Right cardiac atrium (tissue), 5 donors: ENCODE measurements at regions not wholly inside any gene's neighbourhood (a gene's known extent, or its start where the extent isn't known, plus 50 kb on each side); places are given as distances from the start of the nearest gene placed in this dataset.
"Not testable (repeated sequence)": the region's sequence is repeated elsewhere in the genome, so short reads cannot be mapped to it uniquely, and the experiment has no call there.

Experiments used
- ATAC-seq, 2 donors: fragments of 200-7000 bp; cut with Tn5 transposase; one replicate each; pipeline versions ENCODE4 v1.8.0 to v1.9.1; 2020; ENCODE audit warnings: moderate library complexity in 2 of 2, mild to moderate bottlenecking in 1 of 2
- DNase-seq, 3 donors: peaks; one replicate each; pipeline ENCODE4 v3.0.0-alpha.2; 2020
- H3K27ac ChIP-seq: one replicate; pipeline ENCODE4 v1.5.1; 2013; ENCODE audit warnings: mild to moderate bottlenecking, low read length, control low read depth, moderate library complexity
- H3K27me3 ChIP-seq: one replicate; pipeline ENCODE4 v1.6.1; 2013; ENCODE audit not compliant: control insufficient read depth, insufficient read depth
- H3K4me1 ChIP-seq: one replicate; pipeline ENCODE4 v1.6.1; 2013; ENCODE audit warnings: low read length; ENCODE audit not compliant: control insufficient read depth, insufficient read depth
- H3K4me3 ChIP-seq: one replicate; pipeline ENCODE4 v1.5.1; 2013; ENCODE audit warnings: low read length, control low read depth
- H3K9me3 ChIP-seq: one replicate; pipeline ENCODE4 v1.6.1; 2013; ENCODE audit warnings: low read length; ENCODE audit not compliant: control insufficient read depth
- WGBS: extraction: QIAGEN DNeasy Blood & Tissue Kit; methylation state at CpG from one replicate; pipeline ENCODE4 v1.1.7; 2013; 5-methylcytosine and 5-hydroxymethylcytosine counted together
- intact Hi-C, 4 donors: fragments of 100-400 bp; cut with DNase I; formaldehyde crosslinking; loops; one replicate each; pipeline versions ENCODE4 v1.11.0 to v1.14.0; 2022 to 2023
- donor health status: healthy with polysubstance abuse.
- donor health status: DM: no; HTN: yes; CAD: no.
- donor health status: DM: no; HTN: no; CAD: no.
- donor health status: DM: no; HTN: yes; CAD: no; lungs with severe emphysema.
- donor health status: DM: yes; HTN: yes; CAD: no.

DNA sequence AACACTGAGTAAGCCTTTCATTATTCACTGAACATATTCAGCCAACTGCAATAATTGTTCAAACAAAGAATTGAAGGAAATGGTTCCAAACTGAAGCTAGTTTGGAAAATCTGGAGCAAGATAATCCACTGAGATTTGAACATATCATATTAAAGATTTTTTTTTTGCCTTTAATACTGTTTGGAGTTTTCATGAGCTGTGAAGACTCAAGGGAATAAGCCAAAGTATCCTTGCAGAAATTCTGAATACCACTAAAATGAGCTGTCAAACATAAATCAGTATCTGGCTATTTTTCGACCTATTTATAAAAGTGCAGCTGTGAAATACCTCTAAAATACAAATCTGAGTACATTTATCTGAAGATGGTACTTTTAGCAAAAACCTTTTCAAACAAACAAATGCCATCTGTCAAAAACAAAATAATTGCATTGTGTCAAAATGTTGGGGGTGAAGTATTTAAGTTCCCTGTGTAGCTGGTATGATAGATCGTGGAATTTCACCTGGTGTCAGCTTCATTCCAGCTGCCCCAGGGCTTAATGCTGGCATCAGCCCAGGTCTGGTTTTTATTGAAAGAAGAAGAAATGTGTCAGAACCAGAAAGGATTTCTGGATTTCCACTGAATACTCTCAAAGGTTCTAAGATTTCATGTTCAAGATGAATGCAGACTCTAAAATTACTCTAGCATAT is 149.0 kb upstream of the GRAMD2B start:
- 74% methylated on average over 2 of the region's 2 CpGs for WGBS
- H3K27ac ChIP-seq: no peak overlapping the region
- no peaks in the 10 kb centered on the region for H3K4me1 ChIP-seq
- intact Hi-C loops: no loop called here
- no peaks in the 10 kb centered on the region for H3K9me3 ChIP-seq
- no peaks in the 10 kb centered on the region for H3K27me3 ChIP-seq
- DNase-seq: no peak
- no peak for ATAC-seq
- H3K4me3 ChIP-seq: no peak overlapping the region

DNA sequence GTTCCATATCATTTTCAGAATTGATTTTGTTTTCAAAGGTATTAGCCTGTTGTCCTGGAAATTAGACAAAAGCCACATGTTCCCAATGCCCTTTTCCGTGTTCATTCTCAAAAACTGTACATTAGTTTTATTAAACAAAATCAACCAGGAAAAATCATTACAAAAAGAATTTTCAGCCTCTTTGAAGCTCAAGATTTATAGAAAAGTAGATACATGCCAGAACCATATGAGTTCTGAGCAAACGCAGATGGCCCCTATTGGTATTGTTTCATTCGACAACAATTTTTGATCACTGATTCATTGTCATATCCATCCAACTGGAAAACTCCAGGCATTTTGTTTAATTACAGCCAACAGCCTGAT is 148.5 kb upstream of the GRAMD2B start:
- no peak for ATAC-seq
- Histone ChIP-seq H3K27ac (no peak overlapping the region), H3K4me1 (no peaks in the 10 kb centered on the region), H3K9me3 (no peaks in the 10 kb centered on the region), H3K4me3 (no peak overlapping the region), H3K27me3 (no peaks in the 10 kb centered on the region)
- 74% methylated on average over 3 of the region's 3 CpGs for WGBS
- no peak for DNase-seq
- intact Hi-C loops: no loop called here

DNA sequence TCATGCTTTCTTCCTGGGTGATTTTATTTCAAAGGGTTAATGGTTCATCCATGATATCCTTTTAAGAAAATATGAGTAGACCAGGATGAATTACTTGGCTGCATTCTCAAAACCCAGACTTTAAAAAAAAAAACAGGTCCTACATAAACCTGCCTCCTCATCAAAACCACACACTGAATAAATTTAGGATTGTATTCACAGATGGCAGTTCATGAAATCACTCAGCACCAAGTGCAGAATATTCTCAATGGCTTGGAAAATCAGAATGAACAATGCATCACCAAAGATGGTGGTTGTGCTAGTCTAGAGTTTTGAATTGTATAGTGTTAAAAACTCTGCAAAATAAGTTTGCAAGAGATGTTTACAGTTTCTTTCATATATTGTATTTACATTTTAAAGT is 145.4 kb upstream of the GRAMD2B start:
- DNase-seq (no peak), ATAC-seq (no peak)
- Histone ChIP-seq H3K9me3 (no peaks in the 10 kb centered on the region), H3K4me3 (no peak overlapping the region), H3K27me3 (no peaks in the 10 kb centered on the region), H3K27ac (no peak overlapping the region), H3K4me1 (peaks cover 2% of the 10 kb centered on the region)
- intact Hi-C loops: no loop called here

DNA sequence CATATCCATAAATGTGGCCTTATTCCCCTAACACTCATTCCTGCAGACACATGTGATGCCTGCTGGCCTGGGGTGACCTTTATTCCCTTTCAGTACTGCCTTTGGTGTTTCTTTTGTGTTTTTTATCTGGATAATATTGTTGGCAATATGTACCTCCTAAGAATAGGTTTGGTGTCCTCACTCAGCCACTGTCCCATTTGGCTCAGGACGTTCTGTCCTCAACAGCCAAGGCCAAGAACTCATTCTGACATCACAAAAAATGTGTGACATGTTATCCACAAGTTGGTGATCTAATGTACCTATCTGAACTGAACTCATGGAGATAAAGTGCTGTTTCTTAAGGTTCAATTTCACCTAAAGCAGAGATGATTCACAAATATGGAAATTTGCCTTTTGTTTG is 142.9 kb upstream of the GRAMD2B start:
- H3K27ac ChIP-seq: peak overlapping the region; percentile 78
- intact Hi-C loops: no loop called here
- H3K27me3 ChIP-seq: no peaks in the 10 kb centered on the region
- DNase-seq: no peak
- peak; percentile 83 to 87 for ATAC-seq
- H3K9me3 ChIP-seq: no peaks in the 10 kb centered on the region
- WGBS: 33% methylated on average over 1 of the region's 1 CpG
- peaks cover 2% of the 10 kb centered on the region for H3K4me1 ChIP-seq
- no peak overlapping the region for H3K4me3 ChIP-seq

DNA sequence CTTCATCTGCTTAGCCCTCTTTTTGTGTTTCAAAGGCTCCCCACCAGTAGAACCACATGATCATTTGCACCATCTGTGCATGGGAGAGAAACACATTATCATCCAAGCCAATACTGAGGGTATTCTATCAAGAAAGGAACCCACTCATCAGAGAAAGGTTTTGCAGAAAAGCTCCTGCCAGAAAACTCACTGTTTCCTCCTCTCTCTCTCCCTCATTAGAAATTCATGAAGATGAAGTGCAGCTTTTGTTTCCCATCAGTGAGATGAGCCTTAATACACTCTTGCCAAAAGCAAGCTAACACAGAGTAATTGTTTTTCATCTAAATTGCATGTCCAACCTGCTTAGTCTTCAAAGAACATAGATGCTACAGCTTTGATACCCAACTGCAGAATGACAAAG is 142.4 kb upstream of the GRAMD2B start:
- ATAC-seq (no peak), DNase-seq (no peak)
- intact Hi-C loops: no loop called here
- Histone ChIP-seq H3K27me3 (no peaks in the 10 kb centered on the region), H3K9me3 (no peaks in the 10 kb centered on the region), H3K27ac (no peak overlapping the region), H3K4me1 (peaks cover 2% of the 10 kb centered on the region), H3K4me3 (no peak overlapping the region)

DNA sequence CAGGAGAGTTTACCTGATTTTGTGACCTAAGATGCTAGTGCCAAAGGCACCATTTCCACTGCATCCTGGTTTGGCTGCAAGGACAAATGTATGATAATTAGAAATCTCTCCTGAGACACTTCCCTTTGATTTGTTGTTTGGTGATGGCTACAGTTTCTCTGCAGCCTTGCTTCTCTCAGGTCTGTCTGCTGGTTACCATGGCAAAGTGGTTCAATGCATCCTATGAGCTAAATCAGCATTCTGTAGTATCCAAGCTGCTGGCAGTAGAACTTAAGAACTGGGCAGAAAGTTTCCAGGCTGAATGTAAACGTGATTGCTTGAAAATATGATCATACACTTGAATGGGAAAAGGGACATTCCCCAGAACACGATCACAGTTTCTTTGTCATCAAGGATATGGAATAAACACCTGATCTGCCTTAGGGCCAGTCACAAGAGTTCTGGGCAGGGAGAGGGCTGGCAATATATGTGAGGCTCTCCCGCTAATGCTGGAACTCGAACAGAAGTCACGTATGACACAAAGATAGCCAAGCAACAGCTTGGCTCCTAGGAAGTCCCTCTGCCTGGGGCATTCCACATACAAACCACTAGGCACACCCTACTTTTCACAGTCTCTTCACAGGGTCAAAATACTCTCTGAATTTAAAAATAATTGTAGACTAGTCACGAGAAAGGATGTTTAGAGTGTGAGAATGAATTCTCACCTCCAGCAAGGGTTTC is 138.1 kb upstream of the GRAMD2B start:
- no peaks in the 10 kb centered on the region for H3K27me3 ChIP-seq
- DNase-seq: no peak
- peaks cover 1% of the 10 kb centered on the region for H3K4me1 ChIP-seq
- WGBS: 83% methylated on average over 6 of the region's 6 CpGs
- ATAC-seq: no peak
- no peak overlapping the region for H3K4me3 ChIP-seq
- no peak overlapping the region for H3K27ac ChIP-seq
- intact Hi-C loops: no loop called here
- no peaks in the 10 kb centered on the region for H3K9me3 ChIP-seq

DNA sequence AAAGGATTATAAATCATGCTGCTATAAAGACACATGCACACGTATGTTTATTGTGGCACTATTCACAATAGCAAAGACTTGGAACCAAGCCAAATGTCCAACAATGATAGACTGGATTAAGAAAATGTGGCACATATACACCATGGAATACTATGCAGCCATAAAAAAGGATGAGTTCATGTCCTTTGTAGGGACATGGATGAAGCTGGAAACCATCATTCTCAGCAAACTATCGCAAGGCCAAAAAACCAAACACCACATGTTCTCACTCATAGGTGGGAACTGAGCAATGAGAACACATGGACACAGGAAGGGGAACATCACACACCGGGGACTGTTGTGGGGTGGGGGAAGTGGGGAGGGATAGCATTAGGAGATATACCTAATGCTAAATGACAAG is 127.1 kb upstream of the GRAMD2B start:
- intact Hi-C loops, H3K9me3 ChIP-seq, H3K27ac ChIP-seq, H3K27me3 ChIP-seq, H3K4me3 ChIP-seq, DNase-seq, ATAC-seq, H3K4me1 ChIP-seq: not testable (repeated sequence)
- 94% methylated on average over 2 of the region's 3 CpGs for WGBS

DNA sequence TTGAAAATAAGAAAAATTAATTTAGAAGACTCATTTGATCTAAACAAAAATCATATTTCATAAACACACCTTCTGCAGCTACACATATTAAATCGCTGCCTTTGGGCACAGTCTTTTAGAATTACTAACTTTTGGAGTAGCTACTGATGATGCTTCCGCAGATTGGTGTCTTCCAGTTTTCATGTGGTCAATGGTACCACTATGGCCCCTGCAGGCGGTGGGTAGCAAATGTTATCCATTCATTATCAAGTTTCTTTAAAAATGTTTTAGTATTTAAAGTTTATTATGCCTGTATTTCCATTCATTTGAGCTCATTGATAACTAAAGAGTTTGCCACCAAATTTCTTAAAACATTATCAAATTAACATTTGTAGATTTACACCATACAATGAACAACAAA is 122.9 kb upstream of the GRAMD2B start:
- Histone ChIP-seq H3K9me3 (no peaks in the 10 kb centered on the region), H3K4me1 (no peaks in the 10 kb centered on the region), H3K27me3 (no peaks in the 10 kb centered on the region), H3K27ac (no peak overlapping the region), H3K4me3 (no peak overlapping the region)
- intact Hi-C loops: no loop called here
- DNase-seq (no peak), ATAC-seq (no peak)
- 93% methylated on average over 3 of the region's 3 CpGs for WGBS

DNA sequence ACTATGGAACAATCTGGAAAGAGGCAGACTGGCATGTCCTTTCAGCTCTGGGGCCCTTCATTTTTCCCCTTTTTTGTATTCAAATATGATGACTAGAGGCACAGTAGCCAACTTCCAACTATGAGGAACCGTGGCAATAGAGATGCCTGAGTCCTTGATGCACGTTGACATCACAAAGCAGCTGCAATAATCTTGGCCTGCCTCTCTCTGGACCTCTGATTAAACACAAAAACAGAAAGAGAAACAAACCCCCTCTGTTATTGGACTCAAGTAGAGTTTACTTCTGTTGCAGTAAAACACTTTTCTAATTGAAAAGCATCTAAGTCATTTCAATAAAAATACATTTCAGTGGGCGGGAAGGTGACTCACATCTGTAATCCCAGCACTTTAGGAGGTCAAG is 122.2 kb upstream of the GRAMD2B start:
- intact Hi-C loops: no loop called here
- H3K27ac ChIP-seq: no peak overlapping the region
- no peak overlapping the region for H3K4me3 ChIP-seq
- no peaks in the 10 kb centered on the region for H3K9me3 ChIP-seq
- H3K4me1 ChIP-seq: no peaks in the 10 kb centered on the region
- DNase-seq: no peak
- no peaks in the 10 kb centered on the region for H3K27me3 ChIP-seq
- ATAC-seq: no peak
- WGBS: 66% methylated on average over 3 of the region's 3 CpGs

DNA sequence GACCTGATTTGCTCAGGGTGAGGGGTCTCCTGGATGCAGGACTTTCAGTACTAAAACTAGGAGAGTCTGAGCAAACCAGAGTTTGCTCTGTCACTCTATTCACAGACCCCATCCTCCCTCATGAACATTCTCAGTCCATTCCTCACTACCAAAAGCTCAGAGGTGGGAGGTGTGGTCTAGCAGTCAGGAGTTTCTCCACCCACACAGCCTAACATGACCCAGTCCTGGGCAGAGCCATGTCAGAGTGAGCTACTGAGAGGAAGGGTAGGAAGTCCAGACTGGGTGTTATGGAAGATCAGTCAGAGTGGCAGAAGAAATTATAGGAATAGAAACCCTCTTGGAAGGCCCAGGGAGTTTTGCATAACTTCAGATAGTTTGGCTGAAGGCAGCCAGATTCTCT is 113.3 kb upstream of the GRAMD2B start:
- no peak for ATAC-seq
- intact Hi-C loops: no loop called here

DNA sequence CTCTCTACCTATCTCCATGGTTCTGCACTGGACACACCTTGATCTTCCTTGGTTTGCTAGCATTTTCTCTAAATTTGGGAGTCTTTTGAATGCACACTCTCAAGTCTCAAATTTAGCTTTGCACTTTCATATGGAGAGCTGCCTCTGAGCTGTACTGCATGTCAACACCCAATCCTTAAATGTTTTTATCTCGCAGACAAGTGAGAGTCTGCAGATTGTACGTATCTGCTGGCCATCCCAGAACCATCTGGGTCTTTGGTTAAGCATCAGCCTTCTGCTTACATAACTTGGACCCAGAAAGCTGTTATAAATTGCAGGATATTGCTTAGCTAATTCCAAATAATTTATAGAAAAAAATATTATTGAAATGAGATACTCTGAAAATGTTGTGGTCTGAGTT is 111.4 kb upstream of the GRAMD2B start:
- ATAC-seq: peak in 1 of 2 donors; percentile 70
- intact Hi-C loops: no loop called here

More for the DNA sequence above, 113.3 kb upstream of the GRAMD2B start:
- Histone ChIP-seq H3K4me1 (no peaks in the 10 kb centered on the region), H3K27ac (no peak overlapping the region), H3K9me3 (no peaks in the 10 kb centered on the region), H3K4me3 (no peak overlapping the region), H3K27me3 (no peaks in the 10 kb centered on the region)
- DNase-seq: no peak

DNA sequence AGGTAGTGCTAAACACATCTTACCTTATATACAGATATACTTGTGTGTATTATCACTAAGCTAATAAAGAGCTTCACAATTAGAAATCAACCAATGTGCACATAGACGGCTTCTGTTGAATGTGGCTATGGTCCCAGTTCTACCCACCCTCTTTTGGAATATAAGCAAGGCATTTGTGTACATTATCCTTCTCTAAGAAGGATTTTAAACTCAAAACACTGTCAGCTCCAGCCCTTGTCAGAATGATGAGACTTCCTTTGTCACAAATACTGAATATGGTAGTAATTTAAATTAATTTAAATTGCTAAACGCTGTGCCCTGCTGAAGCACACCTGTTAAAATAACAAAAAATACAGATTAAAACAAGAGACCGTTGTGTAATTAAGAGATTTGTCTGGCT is 107.9 kb upstream of the GRAMD2B start:
- 77% methylated on average over 3 of the region's 3 CpGs for WGBS
- intact Hi-C loops: no loop called here
- no peaks in the 10 kb centered on the region for H3K4me1 ChIP-seq
- H3K9me3 ChIP-seq: no peaks in the 10 kb centered on the region
- ATAC-seq (no peak), DNase-seq (no peak)
- H3K4me3 ChIP-seq: no peak overlapping the region
- H3K27me3 ChIP-seq: no peaks in the 10 kb centered on the region
- no peak overlapping the region for H3K27ac ChIP-seq

More for the DNA sequence above, 111.4 kb upstream of the GRAMD2B start:
- Histone ChIP-seq H3K4me3 (no peak overlapping the region), H3K27ac (no peak overlapping the region), H3K4me1 (no peaks in the 10 kb centered on the region), H3K9me3 (no peaks in the 10 kb centered on the region), H3K27me3 (no peaks in the 10 kb centered on the region)
- 39% methylated on average over 2 of the region's 2 CpGs for WGBS
- DNase-seq: no peak
